H1 (cell line): ENCODE measurements at regions not wholly inside any gene's neighbourhood (a gene's known extent, or its start where the extent isn't known, plus 50 kb on each side); places are given as distances from the start of the nearest gene placed in this dataset.

ENCODE experiments used
- CTCF ChIA-PET: fragments of 300-600 bp; sonication (Branson Sonifier 250); formaldehyde crosslinking; loops from one replicate; lab custom pipeline; 2021; ENCODE audit not compliant: partially characterized antibody; lab: Charles Lee
- POLR2A ChIA-PET: fragments of 300-600 bp; sonication (Branson Sonifier 250); formaldehyde crosslinking; loops from one replicate; lab custom pipeline; 2021; ENCODE audit warnings: inconsistent platforms; ENCODE audit not compliant: partially characterized antibody; lab: Charles Lee
- DNase-seq, 2 experiments: peaks; one replicate each; pipeline versions ENCODE4 v3.0.0 to v3.0.0-alpha.2; 2010 to 2022; ENCODE audit warnings: low spot score in 2 of 2, low read depth in 1 of 2, mixed read lengths in 1 of 2
- FAIRE-seq: peaks from 2 replicates; lab custom pipeline; 2011; peaks lifted over from hg19 to GRCh38; lab: Jason Lieb, UNC
- H2AFZ ChIP-seq: 2 replicates; pipeline ENCODE4 v1.8.1; 2012; ENCODE audit warnings: low read length, inconsistent platforms
- H2AK5ac ChIP-seq: 2 replicates; pipeline ENCODE4 v1.6.1; 2013; ENCODE audit warnings: low read depth, low read length
- H2BK120ac ChIP-seq: replicated peaks from 2 replicates; pipeline ENCODE3; 2013; ENCODE audit warnings: low read depth, low read length, inconsistent platforms
- H2BK12ac ChIP-seq: 2 replicates; pipeline ENCODE4 v1.6.1; 2013; ENCODE audit warnings: low read depth, low read length
- H2BK15ac ChIP-seq: 2 replicates; pipeline ENCODE4 v1.6.1; 2013; ENCODE audit warnings: low read length
- H2BK20ac ChIP-seq: 2 replicates; pipeline ENCODE4 v1.6.1; 2013; ENCODE audit warnings: low read length
- H2BK5ac ChIP-seq: 2 replicates; pipeline ENCODE4 v1.6.1; 2013; ENCODE audit warnings: low read depth, low read length
- H3K14ac ChIP-seq: 2 replicates; pipeline ENCODE4 v1.6.1; 2013; ENCODE audit warnings: inconsistent platforms; ENCODE audit not compliant: insufficient read length
- H3K18ac ChIP-seq: 2 replicates; pipeline ENCODE4 v1.6.1; 2013; ENCODE audit warnings: low read length; ENCODE audit errors: extremely low read depth
- H3K23ac ChIP-seq: 2 replicates; pipeline ENCODE4 v1.6.1; 2013; ENCODE audit warnings: inconsistent platforms; ENCODE audit not compliant: insufficient read length
- H3K23me2 ChIP-seq: 2 replicates; pipeline ENCODE4 v1.6.1; 2013; ENCODE audit warnings: low read depth, low read length
- H3K27ac ChIP-seq: 2 replicates; pipeline ENCODE4 v1.6.1; 2011; ENCODE audit warnings: low read depth, low read length, inconsistent platforms
- H3K27me3 ChIP-seq, 4 experiments: replicated peaks in 1 of 4; 1 replicate in 1 of 4; 2 replicates in 3 of 4; pipeline versions ENCODE4 v1.6.1 to v1.8.1; 2011 to 2013; ENCODE audit warnings: low read length in 3 of 4, mild to moderate bottlenecking in 3 of 4, inconsistent platforms in 2 of 4, mixed read lengths in 2 of 4, moderate library complexity in 1 of 4; ENCODE audit not compliant: control insufficient read depth in 3 of 4, insufficient read depth in 3 of 4; ENCODE audit errors: extremely low read depth in 1 of 4
- H3K36me3 ChIP-seq, 4 experiments: 2 replicates each; pipeline versions ENCODE4 v1.6.1 to v1.8.1; 2011 to 2013; ENCODE audit warnings: mild to moderate bottlenecking in 4 of 4, low read length in 3 of 4, moderate library complexity in 2 of 4, control low read depth in 1 of 4, inconsistent platforms in 1 of 4; ENCODE audit not compliant: insufficient read depth in 4 of 4, control insufficient read depth in 2 of 4
- H3K4ac ChIP-seq: replicated peaks from 2 replicates; pipeline ENCODE3; 2013; ENCODE audit warnings: low read length, low read depth, mixed read lengths, inconsistent platforms; ENCODE audit not compliant: insufficient read length
- H3K4me1 ChIP-seq, 4 experiments: replicated peaks in 1 of 4; 1 replicate in 1 of 4; 2 replicates in 3 of 4; pipeline versions ENCODE4 v1.6.1 to v1.8.1; 2011 to 2013; ENCODE audit warnings: low read length in 3 of 4, inconsistent platforms in 2 of 4, mixed read lengths in 1 of 4; ENCODE audit not compliant: insufficient read depth in 4 of 4, control insufficient read depth in 3 of 4
- H3K4me2 ChIP-seq, 2 experiments: 2 replicates each; pipeline versions ENCODE4 v1.6.1 to v1.8.1; 2011 to 2013; ENCODE audit warnings: low read depth in 2 of 2, low read length in 2 of 2, control low read depth in 1 of 2, inconsistent platforms in 1 of 2, mild to moderate bottlenecking in 1 of 2; ENCODE audit not compliant: insufficient read depth in 1 of 2
- H3K4me3 ChIP-seq, 4 experiments: fragments of 200-600, 300-600 bp in 1 of 4; sonication (generic), shearing (Covaris generic), sonication (Bioruptor Twin) in 1 of 4; 2 replicates each; pipeline versions ENCODE4 v1.5.1 to v1.8.1; 2011 to 2016; ENCODE audit warnings: low read length in 4 of 4, low read depth in 3 of 4, control low read depth in 2 of 4, inconsistent platforms in 2 of 4, mild to moderate bottlenecking in 2 of 4, mixed read lengths in 1 of 4, moderate library complexity in 1 of 4; ENCODE audit not compliant: insufficient read depth in 2 of 4; ENCODE audit errors: extremely low read depth in 1 of 4
- H3K56ac ChIP-seq: replicated peaks from 2 replicates; pipeline ENCODE3; 2013; ENCODE audit warnings: low read depth, mild to moderate bottlenecking, mixed read lengths, low read length, inconsistent platforms; ENCODE audit not compliant: insufficient read length
- H3K79me1 ChIP-seq: 2 replicates; pipeline ENCODE4 v1.6.1; 2013; ENCODE audit warnings: low read depth, low read length, control low read depth
- H3K79me2 ChIP-seq, 2 experiments: 2 replicates each; pipeline versions ENCODE4 v1.6.1 to v1.8.1; 2012 to 2013; ENCODE audit warnings: low read length in 2 of 2, mild to moderate bottlenecking in 2 of 2, inconsistent platforms in 1 of 2; ENCODE audit not compliant: insufficient read depth in 2 of 2, control insufficient read depth in 1 of 2
- H3K9ac ChIP-seq, 4 experiments: replicated peaks in 1 of 4; 1 replicate in 1 of 4; 2 replicates in 3 of 4; pipeline versions ENCODE4 v1.6.1 to v1.8.1; 2011 to 2013; ENCODE audit warnings: low read depth in 3 of 4, low read length in 3 of 4, control low read depth in 2 of 4, mild to moderate bottlenecking in 2 of 4, moderate library complexity in 2 of 4, inconsistent platforms in 1 of 4; ENCODE audit errors: extremely low read depth in 1 of 4
- H3K9me3 ChIP-seq, 2 experiments: 2 replicates each; pipeline versions ENCODE4 v1.6.1 to v1.8.1; 2012 to 2013; ENCODE audit warnings: mild to moderate bottlenecking in 2 of 2, moderate library complexity in 2 of 2, control low read depth in 1 of 2, inconsistent platforms in 1 of 2, low read depth in 1 of 2, low read length in 1 of 2, mixed read lengths in 1 of 2; ENCODE audit not compliant: insufficient read depth in 2 of 2
- H4K20me1 ChIP-seq, 2 experiments: replicated peaks in 1 of 2; 2 replicates each; pipeline versions ENCODE3 to v1.8.1; 2011 to 2013; ENCODE audit warnings: inconsistent platforms in 2 of 2, low read length in 2 of 2, mild to moderate bottlenecking in 1 of 2; ENCODE audit not compliant: insufficient read depth in 2 of 2, control insufficient read depth in 1 of 2
- H4K5ac ChIP-seq: 2 replicates; pipeline ENCODE4 v1.6.1; 2013; ENCODE audit warnings: low read length, low read depth, mixed read lengths, inconsistent platforms; ENCODE audit not compliant: insufficient read length
- H4K8ac ChIP-seq: 2 replicates; pipeline ENCODE4 v1.8.0; 2013; ENCODE audit warnings: mild to moderate bottlenecking, moderate library complexity, low read length, inconsistent platforms; ENCODE audit not compliant: insufficient read depth; ENCODE audit errors: extremely low read depth
- H4K91ac ChIP-seq: replicated peaks from 2 replicates; pipeline ENCODE3; 2013; ENCODE audit warnings: low read length, mixed read lengths, inconsistent platforms; ENCODE audit not compliant: insufficient read length
- EZH2 ChIP-seq: fragments of 200-600 bp; sonication (generic); IDR thresholded peaks from 2 replicates; pipeline ENCODE4 v1.7.1; 2012; ENCODE audit warnings: low read depth, mild to moderate bottlenecking, moderate library complexity, low read length, inconsistent platforms; ENCODE audit not compliant: severe bottlenecking
- GABPA ChIP-seq: IDR thresholded peaks from 2 replicates; pipeline ENCODE4 v1.6.1; 2011; ENCODE audit warnings: mild to moderate bottlenecking, low read length, moderate library complexity, borderline replicate concordance; ENCODE audit not compliant: insufficient read depth
- SP1 ChIP-seq: IDR thresholded peaks from 2 replicates; pipeline ENCODE4 v1.6.1; 2011; ENCODE audit warnings: low read depth, low read length
- TBP ChIP-seq: IDR thresholded peaks from 2 replicates; pipeline ENCODE4 v1.6.1; 2011; ENCODE audit warnings: low read depth, low read length, improper control_type of control experiment
- WGBS, 2 experiments: shearing (Covaris generic) in 1 of 2; methylation state at CpG; one replicate each; pipeline versions ENCODE4 v1.1.6 to v1.1.7; 2013 to 2015; ENCODE audit warnings: low lambda C conversion rate in 2 of 2, mixed read lengths in 2 of 2, inconsistent platforms in 1 of 2, low coverage in 1 of 2, missing lambda C conversion rate in 1 of 2; ENCODE audit not compliant: insufficient replicate concordance in 2 of 2, insufficient coverage in 1 of 2, insufficient read length in 1 of 2; ENCODE audit errors: extremely low coverage in 1 of 2, missing lambda C conversion rate in 1 of 2; 5-methylcytosine and 5-hydroxymethylcytosine counted together

- H4K91ac ChIP-seq = no peak overlapping the region
- H2BK120ac ChIP-seq = no peak overlapping the region
- no peak overlapping the region for H2BK5ac ChIP-seq
- H3K4me2 ChIP-seq = no peak overlapping the region
- H3K27ac ChIP-seq = no peak overlapping the region
- H3K4ac ChIP-seq = no peak overlapping the region
- no peak for FAIRE-seq
- no peak overlapping the region for H2BK15ac ChIP-seq
- H3K9me3 ChIP-seq = no peaks in the 10 kb centered on the region
- H3K79me2 ChIP-seq = no peaks in the 10 kb centered on the region
- ChIA-PET POLR2A (no interaction called here), CTCF (interaction anchor here (0.9 kb wide), 1 partner anchor 8 kb away, joined by 3 read pairs; no protein-coding TSS in a partner anchor)
- H2AK5ac ChIP-seq = no peak overlapping the region
- no peaks in the 10 kb centered on the region for H3K27me3 ChIP-seq
- no peak overlapping the region for H3K9ac ChIP-seq
- no peaks in the 10 kb centered on the region for H3K4me1 ChIP-seq
- no peaks in the 10 kb centered on the region for H3K79me1 ChIP-seq
- no peaks in the 10 kb centered on the region for H3K23me2 ChIP-seq
- no peak overlapping the region for H3K23ac ChIP-seq
- no peaks in the 10 kb centered on the region for H3K36me3 ChIP-seq
- H3K14ac ChIP-seq = no peak overlapping the region
- H3K18ac ChIP-seq = no peak overlapping the region
- no peak overlapping the region for H3K56ac ChIP-seq
- no peak for DNase-seq
- no peak overlapping the region for H2BK20ac ChIP-seq
- no peak overlapping the region for H4K8ac ChIP-seq
- H4K20me1 ChIP-seq = no peaks in the 10 kb centered on the region
- H2BK12ac ChIP-seq = no peak overlapping the region
- no peak overlapping the region for H3K4me3 ChIP-seq
- 100% methylated on average over 2 of the region's 2 CpGs; no CpG with 5 or more reads in 1 of the 2 experiments for WGBS, 2 experiments
- H4K5ac ChIP-seq = no peak overlapping the region
- H2AFZ ChIP-seq = no peak overlapping the region
- TF ChIP-seq SP1 (no peak), TBP (no peak), EZH2 (no peak), GABPA (no peak)
Measured at GRCh38 chr9:81776834-81777233, 87.5 kb upstream of the TLE1 start.
